HG02759 (cell line): ENCODE measurements at regions not wholly inside any gene's neighbourhood (a gene's known extent, or its start where the extent isn't known, plus 50 kb on each side); places are given as distances from the start of the nearest gene placed in this dataset.
"Not testable (repeated sequence)": the region's sequence is repeated elsewhere in the genome, so short reads cannot be mapped to it uniquely, and the experiment has no call there.

ENCODE experiments used
- ATAC-seq: cut with Tn5 transposase; IDR thresholded peaks from one replicate; pipeline ENCODE4 v1.9.1; 2021; ENCODE audit warnings: mild to moderate bottlenecking, moderate library complexity; ENCODE audit not compliant: unreplicated experiment

GRCh38 chrX:45447331-45447730 is 246.7 kb upstream of the DIPK2B start:
- no peak for ATAC-seq

DNA sequence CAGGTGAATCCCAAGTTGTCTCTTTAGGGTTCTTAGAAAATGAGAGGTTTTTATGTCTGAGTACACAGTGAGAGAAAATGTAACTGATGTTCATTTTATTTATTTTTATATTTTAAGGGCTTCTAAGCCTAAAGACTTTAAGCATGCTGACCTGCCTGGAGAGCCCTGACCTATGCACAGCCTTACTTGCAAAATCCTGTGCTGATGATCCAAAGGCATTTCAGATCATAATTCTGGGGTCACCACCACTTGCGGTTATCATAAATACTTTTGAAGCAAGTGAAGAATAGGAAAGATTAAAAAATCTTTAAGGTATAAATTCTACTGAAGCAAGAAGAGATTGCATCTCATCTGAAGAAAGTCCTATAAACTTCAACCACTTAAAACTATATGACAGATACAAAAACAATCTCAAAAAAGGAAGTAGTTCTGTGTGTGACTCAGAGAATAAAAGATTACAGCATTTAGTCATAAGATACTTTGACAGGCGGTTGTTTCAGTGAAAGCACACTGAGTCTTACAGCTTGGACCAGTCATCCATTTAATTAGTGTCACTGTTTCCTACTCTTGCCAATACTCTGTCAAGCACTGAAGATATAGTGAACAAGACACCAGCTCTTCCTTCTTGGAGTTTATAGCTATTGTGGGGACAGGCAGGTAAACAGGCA is 245.2 kb upstream of the DIPK2B start:
- no peak for ATAC-seq

DNA sequence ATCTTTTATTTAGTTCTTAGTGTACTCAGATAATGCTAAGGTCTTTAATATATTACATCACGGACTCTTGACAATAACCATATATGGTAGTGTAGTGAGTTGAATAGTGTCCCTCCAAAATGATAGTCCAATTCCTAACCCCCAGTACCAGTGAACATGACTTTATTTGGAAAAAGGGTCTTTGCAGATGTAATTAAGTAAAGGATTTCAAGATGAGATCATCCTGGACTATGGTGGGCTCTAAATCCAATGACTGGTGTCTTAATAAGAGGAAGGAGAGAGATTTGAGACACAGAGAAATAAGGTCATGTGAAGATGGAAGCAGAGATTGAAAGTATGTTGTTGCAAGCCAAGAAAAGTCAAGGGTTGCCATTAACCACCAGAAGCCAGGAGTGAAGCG is 236.5 kb upstream of the DIPK2B start:
- no peak for ATAC-seq

- no peak for ATAC-seq
Observed at GRCh38 chrX:45435481-45435880, 234.8 kb upstream of the DIPK2B start.

- ATAC-seq = no peak
Observed at GRCh38 chrX:45434231-45434630, 233.6 kb upstream of the DIPK2B start.

DNA sequence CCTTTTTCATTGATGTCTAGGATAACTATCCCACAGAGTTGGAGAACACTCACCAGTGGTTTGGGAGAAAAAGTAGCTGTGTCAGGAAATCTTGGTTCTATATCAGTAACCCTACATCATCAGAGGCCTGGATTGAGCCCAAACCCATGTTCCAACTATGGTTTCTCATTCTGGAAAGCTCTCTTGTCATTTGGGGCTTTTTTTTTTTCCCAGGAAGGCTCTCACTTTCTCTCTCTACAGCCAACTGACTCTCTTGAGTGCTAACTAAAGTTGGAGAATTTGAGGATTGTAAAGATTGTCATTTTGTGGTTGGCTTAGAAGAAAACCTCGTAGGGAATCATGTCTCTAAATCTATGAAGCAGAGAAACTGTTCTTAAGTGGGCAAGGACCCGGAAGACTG is 228.2 kb upstream of the DIPK2B start:
- ATAC-seq = no peak

- no peak for ATAC-seq
Observed at GRCh38 chrX:45424326-45424725, 223.7 kb upstream of the DIPK2B start.

DNA sequence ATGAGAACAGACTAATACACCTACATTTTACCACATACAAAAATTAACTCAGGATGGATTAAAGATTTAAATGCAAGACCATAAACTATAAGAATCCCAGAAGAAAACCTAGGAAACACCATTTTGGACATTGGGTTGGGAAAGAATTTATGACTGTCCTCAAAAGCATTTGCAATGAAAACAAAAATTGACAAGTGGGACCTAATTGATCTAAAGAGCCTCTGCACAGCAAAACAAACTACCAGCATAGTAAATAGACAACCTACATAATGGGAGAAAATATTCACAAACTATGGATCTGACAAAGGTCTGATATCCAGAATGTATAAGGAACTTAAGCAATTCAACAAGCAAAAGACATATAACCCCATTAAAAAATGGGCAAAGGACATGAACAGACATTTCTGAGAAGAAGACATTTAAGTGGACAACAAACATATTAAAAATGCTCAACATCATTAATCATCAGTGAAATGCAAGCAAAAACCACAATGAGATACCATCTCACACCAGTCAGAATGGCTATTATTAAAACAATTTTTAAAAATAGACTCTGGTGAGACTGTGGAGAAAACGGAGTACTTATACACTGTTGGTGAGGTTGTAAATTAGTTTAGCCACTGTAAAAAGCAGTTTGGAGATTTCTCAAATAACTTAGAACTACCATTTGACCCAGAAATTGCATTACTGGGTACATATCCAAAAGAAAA is 221.7 kb upstream of the DIPK2B start:
- no peak for ATAC-seq

DNA sequence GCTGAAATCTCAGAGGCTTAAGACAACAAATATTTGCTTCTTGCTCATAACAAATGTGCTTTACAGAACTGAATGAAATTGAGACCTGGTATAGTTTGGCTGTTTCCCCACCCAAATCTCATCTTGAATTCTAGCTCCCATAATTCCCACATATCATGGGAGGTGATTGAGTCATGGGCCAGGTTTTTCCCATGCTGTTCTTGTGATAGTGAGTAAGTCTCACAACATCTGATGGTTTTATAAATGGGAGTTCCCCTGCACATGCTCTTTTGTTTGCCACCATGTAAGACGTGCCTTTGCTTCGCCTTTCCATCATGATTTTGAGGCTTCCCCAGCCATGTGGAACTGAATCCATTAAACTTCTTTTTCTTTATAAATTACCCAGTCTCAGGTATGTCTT is 221.1 kb upstream of the DIPK2B start:
- no peak for ATAC-seq

DNA sequence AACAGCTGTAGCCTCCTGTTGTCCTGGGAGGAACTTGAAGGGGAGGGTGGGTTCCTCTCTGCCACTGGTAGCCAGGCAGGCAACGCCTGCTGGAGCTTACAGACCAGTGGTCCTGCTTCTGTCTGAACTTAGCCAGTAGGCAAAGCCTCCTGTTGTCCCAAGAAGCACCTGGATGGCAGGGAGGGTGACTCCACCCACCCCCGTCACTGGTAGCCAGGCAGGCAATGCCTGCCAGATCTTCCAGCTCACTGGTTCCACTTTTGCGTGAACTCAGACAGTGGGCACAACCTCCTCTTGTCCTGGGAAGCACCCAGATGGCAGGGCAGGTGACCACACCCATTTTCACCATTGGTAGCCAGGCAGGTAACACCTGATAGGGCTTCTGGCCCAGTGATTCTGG is 203.5 kb upstream of the DIPK2B start:
- ATAC-seq = no peak

- no peak for ATAC-seq
Observed at GRCh38 chrX:45401923-45402322, 201.2 kb upstream of the DIPK2B start.

DNA sequence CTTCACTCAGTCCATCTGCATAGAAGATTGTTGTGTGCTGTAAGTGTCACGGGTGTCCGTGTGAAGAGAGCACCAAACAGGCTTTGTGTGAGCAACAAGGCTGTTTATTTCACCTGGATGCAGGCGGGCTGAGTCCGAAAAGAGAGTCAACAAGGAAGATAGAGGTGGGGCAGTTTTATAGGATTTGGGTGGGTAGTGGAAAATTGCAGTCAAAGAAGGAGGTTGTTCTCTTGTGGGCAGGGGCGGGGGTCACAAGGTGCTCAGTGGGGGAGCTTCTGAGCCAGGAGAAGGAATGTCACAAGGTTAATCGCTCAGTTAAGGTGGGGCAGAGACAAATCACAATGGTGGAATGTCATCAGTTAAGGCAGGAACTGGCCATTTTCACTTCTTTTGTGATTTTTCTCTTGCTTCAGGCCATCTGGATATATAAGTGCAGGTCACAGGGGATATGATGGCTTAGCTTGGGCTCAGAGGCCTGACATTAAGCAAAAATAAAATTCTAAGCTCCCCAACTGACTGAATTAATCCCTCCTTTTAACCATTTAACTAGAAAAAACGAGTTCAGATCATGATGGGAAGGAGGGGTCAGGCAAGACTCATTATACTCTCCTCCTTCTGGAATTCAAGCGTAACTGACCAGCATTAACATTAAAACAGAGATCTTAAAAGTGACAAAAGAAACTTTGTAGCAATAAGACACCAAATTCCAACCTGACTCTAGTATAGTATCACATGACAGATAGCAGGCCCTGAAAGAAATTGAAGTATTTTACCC is 200.5 kb upstream of the DIPK2B start:
- ATAC-seq = not testable (repeated sequence)

DNA sequence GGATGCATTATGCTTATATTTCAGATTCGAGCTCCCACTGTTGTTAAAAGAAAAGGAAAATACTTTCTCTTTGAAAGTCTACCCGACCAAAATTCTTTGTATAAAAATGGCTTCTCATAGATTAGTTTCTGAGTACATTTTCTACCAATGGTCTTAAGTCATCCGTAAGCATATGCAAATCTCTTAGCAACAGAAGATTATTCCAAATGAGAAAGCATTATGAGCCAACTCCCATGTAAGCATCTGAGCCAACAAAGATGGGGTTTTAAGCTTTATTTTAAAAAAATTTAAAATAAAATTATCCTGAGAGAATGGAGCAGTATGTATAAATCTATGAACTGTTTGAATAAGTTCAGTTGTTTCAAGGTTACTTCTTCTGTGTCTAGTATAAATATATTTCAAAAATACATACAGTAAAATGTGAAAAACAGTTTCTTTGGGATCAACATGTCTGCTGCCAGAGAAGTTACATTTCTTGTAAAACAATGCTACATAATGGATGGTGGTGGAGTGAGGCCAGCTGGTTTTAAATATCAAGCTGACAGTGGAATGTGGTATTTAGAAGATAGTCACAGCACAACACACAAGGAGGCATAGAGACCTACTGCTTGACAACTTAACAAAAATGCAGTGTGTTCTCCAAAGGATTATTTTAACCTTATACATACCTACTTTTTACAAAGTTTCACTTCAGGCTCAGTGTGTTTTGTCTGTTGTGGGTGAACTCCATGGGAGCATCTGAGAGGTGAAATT is 199.5 kb upstream of the DIPK2B start:
- ATAC-seq = no peak

DNA sequence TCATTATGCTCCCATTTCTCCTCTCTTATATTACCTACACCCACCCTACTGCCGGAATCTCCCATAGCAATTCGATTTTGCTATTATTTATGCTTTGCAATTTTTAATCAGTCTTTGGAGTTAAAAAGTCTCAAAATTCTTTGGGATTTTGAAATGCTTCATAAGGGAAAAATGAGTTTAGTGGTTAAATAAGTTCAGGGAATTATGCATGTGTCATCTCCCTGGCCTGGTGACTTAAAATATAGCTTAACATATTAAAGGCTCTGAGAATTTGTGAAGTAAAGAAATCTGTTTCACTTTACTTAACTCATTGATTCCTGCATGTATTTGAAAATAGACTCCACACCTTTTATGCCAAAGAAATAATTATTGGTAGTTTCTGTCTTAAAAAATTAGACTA is 185.1 kb upstream of the DIPK2B start:
- ATAC-seq = no peak

- no peak for ATAC-seq
Observed at GRCh38 chrX:45381841-45382240, 181.2 kb upstream of the DIPK2B start.

DNA sequence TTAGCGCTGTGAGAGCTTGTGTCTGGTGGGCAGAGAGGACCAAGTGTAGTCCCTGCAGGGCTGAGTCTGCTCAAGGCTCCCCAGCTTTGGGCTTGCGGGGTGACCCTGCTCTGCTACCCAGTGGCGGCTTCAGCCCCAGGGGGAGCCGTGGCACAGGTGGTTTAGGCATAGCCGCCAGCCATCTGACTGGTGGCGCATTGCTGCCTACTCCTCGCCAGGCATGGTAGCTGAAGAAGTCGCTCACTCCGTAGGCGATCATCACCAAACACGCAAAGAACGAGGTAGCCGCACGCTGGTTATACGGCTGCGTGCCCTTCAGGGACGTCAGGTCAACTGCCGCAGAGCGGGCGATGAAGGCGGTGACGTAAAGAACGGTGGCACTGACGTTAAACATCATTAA is 180.7 kb upstream of the DIPK2B start:
- no peak for ATAC-seq

DNA sequence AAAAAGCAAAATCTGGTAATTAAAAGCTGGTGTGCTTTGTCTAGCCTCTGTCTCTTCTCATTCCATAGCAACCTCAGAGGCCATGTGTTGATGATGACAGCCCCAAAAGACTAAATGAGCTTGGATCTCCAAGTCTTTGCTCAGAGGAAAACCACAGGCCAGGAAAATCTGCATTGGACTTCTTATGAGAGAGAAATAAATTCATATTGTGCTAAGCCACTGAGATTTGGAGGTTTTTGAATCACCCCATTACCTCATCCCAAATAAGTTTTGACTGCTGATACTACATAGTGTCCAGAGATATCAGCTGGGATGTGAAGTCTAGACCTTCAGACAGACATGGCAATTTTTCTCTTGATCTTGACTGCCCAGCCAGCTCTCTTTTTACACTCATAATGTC is 178.6 kb upstream of the DIPK2B start:
- no peak for ATAC-seq

DNA sequence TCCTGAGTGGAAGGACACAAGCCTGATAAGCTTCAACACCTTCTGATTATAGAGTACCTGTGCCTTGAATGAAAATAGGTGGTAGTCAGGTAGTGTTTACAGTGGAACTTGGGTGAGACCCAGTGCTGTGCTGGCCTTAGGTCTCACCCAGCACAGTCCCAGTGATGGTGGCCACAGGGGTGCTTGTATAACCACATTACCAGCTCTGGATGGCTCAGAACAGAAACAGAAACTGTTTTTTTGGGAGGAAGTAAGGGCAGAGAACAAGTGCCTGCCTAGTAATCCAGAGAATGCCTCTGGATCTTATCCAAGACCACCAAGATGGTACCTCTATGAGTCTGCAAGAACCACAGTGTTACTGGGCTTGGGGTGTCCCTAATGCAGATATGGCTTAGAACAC is 171.5 kb upstream of the DIPK2B start:
- no peak for ATAC-seq

DNA sequence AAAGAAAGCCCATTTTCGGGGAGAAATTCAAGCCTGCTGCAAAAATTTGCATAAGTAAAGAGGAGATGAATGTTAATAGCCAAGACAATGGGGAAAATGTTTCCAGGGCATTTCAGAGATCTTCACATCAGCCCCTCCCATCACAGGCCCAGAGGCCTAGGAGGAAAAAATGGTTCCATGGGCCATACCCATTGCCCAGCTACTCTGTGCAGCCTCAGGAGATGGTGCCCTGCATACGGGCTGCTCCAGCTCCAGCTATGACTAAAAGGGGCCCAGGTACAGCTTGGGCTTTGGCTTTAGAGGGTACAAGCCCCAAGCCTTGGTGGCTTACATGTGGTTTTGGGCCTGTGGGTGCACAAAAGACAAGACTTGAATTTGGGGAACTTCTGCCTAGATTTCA is 168.0 kb upstream of the DIPK2B start:
- no peak for ATAC-seq

- no peak for ATAC-seq
Observed at GRCh38 chrX:45363596-45363995, 162.9 kb upstream of the DIPK2B start.

GRCh38 chrX:45360571-45360970 is 159.9 kb upstream of the DIPK2B start:
- ATAC-seq = no peak
